ENCODE measurements at regions not wholly inside any gene's neighbourhood (a gene's known extent, or its start where the extent isn't known, plus 50 kb on each side); places are given as distances from the start of the nearest gene placed in this dataset. TPM values are rescaled to one million over a fixed set of nuclear protein-coding genes. Genes with fewer than 3 reads are reported as not detected.

DNA sequence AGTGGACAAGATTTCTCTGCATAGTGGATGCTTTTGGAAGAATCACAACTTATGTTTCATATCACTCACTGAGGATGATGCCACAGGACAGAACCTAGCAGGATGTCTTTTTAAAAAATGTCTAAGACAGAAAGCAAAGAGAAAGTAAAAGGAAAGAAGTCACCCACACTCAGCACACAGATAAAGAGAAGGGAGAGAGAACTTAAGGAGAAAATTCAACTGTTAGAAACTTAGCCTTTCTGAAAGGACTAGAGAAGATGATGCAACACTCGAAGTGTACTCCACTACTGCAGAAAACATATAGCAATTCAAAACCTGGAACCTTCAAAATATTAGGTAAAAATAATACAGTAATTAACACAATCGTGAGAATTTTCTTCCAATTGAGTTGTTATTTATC is 52.8 kb upstream of the STK26 start:
- Histone ChIP-seq H3K9ac (replicated peaks; ENCODE audit: extremely low read depth, insufficient read depth, low read length) (no peak overlapping the region), H3K9me1 (replicated peaks; ENCODE audit: control insufficient read depth, extremely low read depth, insufficient read depth, low read length) (no peaks in the 10 kb centered on the region), H3K27ac (ENCODE audit: insufficient read depth, low read depth, low read length) (no peak overlapping the region), H3K4me1 (ENCODE audit: control insufficient read depth, extremely low read depth, insufficient read depth, low read length) (no peaks in the 10 kb centered on the region), H2AFZ (ENCODE audit: low read depth, low read length) (no peak overlapping the region), H3K36me3 (ENCODE audit: control insufficient read depth in 2 of 2, extremely low read depth in 1 of 2, insufficient read depth in 2 of 2, low read length in 2 of 2) (no peaks in the 10 kb centered on the region), H3K4me2 (ENCODE audit: insufficient read depth, low read length) (no peak overlapping the region), H3K27me3 (ENCODE audit: control insufficient read depth in 2 of 2, insufficient read depth in 2 of 2, low read length in 2 of 2) (peaks cover 0 to 3% of the 10 kb centered on the region in 2 experiments), H3K9me3 (replicated peaks; ENCODE audit: control insufficient read depth, insufficient read depth, low read length) (no peaks in the 10 kb centered on the region), H3K79me2 (ENCODE audit: control insufficient read depth, insufficient read depth, low read length) (no peaks in the 10 kb centered on the region), H3K4me3 (replicated peaks in 1 of 3; ENCODE audit: insufficient read depth in 1 of 3, low read depth in 1 of 3, low read length in 3 of 3) (no peak overlapping the region), H4K20me1 (replicated peaks; ENCODE audit: control insufficient read depth, extremely low read depth, insufficient read depth, low read length) (no peaks in the 10 kb centered on the region)
- POLR2A ChIA-PET: no interaction called here
- TF ChIP-seq GATA2 (IDR thresholded peaks at IDR 0.05; ENCODE audit: insufficient read depth, insufficient read length, low read depth, low read length) (no peak), POLR2AphosphoS5 (IDR thresholded peaks at IDR 0.05; ENCODE audit: insufficient read depth, low read depth, low read length) (no peak), FOS (IDR thresholded peaks at IDR 0.05; ENCODE audit: borderline replicate concordance, insufficient read depth, low read length) (no peak), JUN (IDR thresholded peaks at IDR 0.05; ENCODE audit: borderline replicate concordance, insufficient read depth, insufficient read length, low read depth) (no peak), MYC (IDR thresholded peaks at IDR 0.05; ENCODE audit: low read depth, low read length) (no peak), EZH2 (IDR thresholded peaks at IDR 0.05; ENCODE audit: borderline replicate concordance, low read depth, low read length, severe bottlenecking) (no peak), POLR2A (IDR thresholded peaks at IDR 0.05; ENCODE audit: low read depth, low read length) (no peak)
- TF ChIP-seq, protein P1, sequence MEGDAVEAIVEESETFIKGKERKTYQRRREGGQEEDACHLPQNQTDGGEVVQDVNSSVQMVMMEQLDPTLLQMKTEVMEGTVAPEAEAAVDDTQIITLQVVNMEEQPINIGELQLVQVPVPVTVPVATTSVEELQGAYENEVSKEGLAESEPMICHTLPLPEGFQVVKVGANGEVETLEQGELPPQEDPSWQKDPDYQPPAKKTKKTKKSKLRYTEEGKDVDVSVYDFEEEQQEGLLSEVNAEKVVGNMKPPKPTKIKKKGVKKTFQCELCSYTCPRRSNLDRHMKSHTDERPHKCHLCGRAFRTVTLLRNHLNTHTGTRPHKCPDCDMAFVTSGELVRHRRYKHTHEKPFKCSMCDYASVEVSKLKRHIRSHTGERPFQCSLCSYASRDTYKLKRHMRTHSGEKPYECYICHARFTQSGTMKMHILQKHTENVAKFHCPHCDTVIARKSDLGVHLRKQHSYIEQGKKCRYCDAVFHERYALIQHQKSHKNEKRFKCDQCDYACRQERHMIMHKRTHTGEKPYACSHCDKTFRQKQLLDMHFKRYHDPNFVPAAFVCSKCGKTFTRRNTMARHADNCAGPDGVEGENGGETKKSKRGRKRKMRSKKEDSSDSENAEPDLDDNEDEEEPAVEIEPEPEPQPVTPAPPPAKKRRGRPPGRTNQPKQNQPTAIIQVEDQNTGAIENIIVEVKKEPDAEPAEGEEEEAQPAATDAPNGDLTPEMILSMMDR (IDR thresholded peaks at IDR 0.05; ENCODE audit: extremely low read depth in 1 of 2, insufficient read depth in 1 of 2, low read depth in 1 of 2, low read length in 2 of 2): no peak
- TF ChIP-seq, protein P2, sequence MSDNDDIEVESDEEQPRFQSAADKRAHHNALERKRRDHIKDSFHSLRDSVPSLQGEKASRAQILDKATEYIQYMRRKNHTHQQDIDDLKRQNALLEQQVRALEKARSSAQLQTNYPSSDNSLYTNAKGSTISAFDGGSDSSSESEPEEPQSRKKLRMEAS (IDR thresholded peaks at IDR 0.05; ENCODE audit: insufficient read depth, insufficient read length): no peak
- DNase-seq (ENCODE audit: low read depth, low spot score) (no peak), FAIRE-seq (no peak)
- dilution Hi-C loops (cut with MboI; ENCODE audit: extremely low pct_ligation_motif_present, low sequenced_read_pairs): no loop called here
- BruUV-seq (replicated peaks): no TSS peak
- intact Hi-C loops (cut with micrococcal nuclease): no loop called here
- CTCF ChIA-PET: no interaction called here

Small RNA genes in the stretch of these regions (small RNA-seq; reads per million reads assigned to genes)
- not detected for gene AL008629.1 (ENCODE audit: insufficient read depth, insufficient read length, low read depth, low replicate concordance)
- not detected for gene HDGFP1 (ENCODE audit: insufficient read depth, insufficient read length, low read depth, low replicate concordance)
- not detected for gene MCRIP2P1 (ENCODE audit: insufficient read depth, insufficient read length, low read depth, low replicate concordance)
- not detected for gene RNA5SP514 (ENCODE audit: insufficient read depth, insufficient read length, low read depth, low replicate concordance)

Data from endothelial cell of umbilical vein (primary cell).